HG03066 (cell line): ENCODE measurements at regions not wholly inside any gene's neighbourhood (a gene's known extent, or its start where the extent isn't known, plus 50 kb on each side); places are given as distances from the start of the nearest gene placed in this dataset.

Experiments
- ATAC-seq: cut with Tn5 transposase; IDR thresholded peaks from one replicate; pipeline ENCODE4 v1.9.1; 2021; ENCODE audit warnings: low read depth; ENCODE audit not compliant: unreplicated experiment

GRCh38 chr12:127308148-127308547 lies 958.8 kb upstream of the TMEM132C start:
- ATAC-seq = no peak

GRCh38 chr12:127310548-127310947 lies 956.4 kb upstream of the TMEM132C start:
- no peak for ATAC-seq

- no peak for ATAC-seq
Observed at GRCh38 chr12:127311720-127312364, 955.1 kb upstream of the TMEM132C start.

- no peak for ATAC-seq
Observed at GRCh38 chr12:127324681-127325080, 942.3 kb upstream of the TMEM132C start.

GRCh38 chr12:127327986-127328385 lies 939.0 kb upstream of the TMEM132C start:
- no peak for ATAC-seq

GRCh38 chr12:127328867-127329266 lies 938.1 kb upstream of the TMEM132C start:
- no peak for ATAC-seq

GRCh38 chr12:127334365-127334764 lies 932.6 kb upstream of the TMEM132C start:
- ATAC-seq = no peak

GRCh38 chr12:127334912-127335644 lies 931.9 kb upstream of the TMEM132C start:
- no peak for ATAC-seq

GRCh38 chr12:127336416-127336815 lies 930.6 kb upstream of the TMEM132C start:
- no peak for ATAC-seq

GRCh38 chr12:127339065-127339464 lies 927.9 kb upstream of the TMEM132C start:
- no peak for ATAC-seq

- ATAC-seq = no peak
Observed at GRCh38 chr12:127340381-127340780, 926.6 kb upstream of the TMEM132C start.

- ATAC-seq = no peak
Observed at GRCh38 chr12:127342861-127343260, 924.1 kb upstream of the TMEM132C start.

GRCh38 chr12:127343940-127344339 lies 923.0 kb upstream of the TMEM132C start:
- no peak for ATAC-seq

- no peak for ATAC-seq
Observed at GRCh38 chr12:127351481-127352010, 915.4 kb upstream of the TMEM132C start.

GRCh38 chr12:127355061-127355841 lies 911.7 kb upstream of the TMEM132C start:
- ATAC-seq = no peak

GRCh38 chr12:127358888-127359287 lies 908.1 kb upstream of the TMEM132C start:
- ATAC-seq = no peak

GRCh38 chr12:127360580-127360979 lies 906.4 kb upstream of the TMEM132C start:
- ATAC-seq = no peak

GRCh38 chr12:127362121-127362520 lies 904.8 kb upstream of the TMEM132C start:
- no peak for ATAC-seq

GRCh38 chr12:127363392-127363791 lies 903.6 kb upstream of the TMEM132C start:
- ATAC-seq = no peak

GRCh38 chr12:127373559-127373958 lies 893.4 kb upstream of the TMEM132C start:
- ATAC-seq = no peak

- ATAC-seq = no peak
Observed at GRCh38 chr12:127374447-127374846, 892.5 kb upstream of the TMEM132C start.
